SK-N-SH (cell line): ENCODE measurements at regions not wholly inside any gene's neighbourhood (a gene's known extent, or its start where the extent isn't known, plus 50 kb on each side); places are given as distances from the start of the nearest gene placed in this dataset.

Experiments
- CTCF ChIA-PET: fragments of 300-600, 350-600 bp; formaldehyde crosslinking; extraction: SDS; loops from one replicate; lab custom pipeline; 2021; lab: Yijun Ruan, JAX
- POLR2A ChIA-PET: fragments of 350-600 bp; sonication (Branson Sonifier 250); formaldehyde crosslinking; extraction: SDS; loops from one replicate; lab custom pipeline; 2020; ENCODE audit warnings: antibody characterized with exemption, inconsistent platforms; lab: Yijun Ruan, JAX
- DNase-seq: peaks from one replicate; pipeline ENCODE4 v3.0.0; 2012
- H2AFZ ChIP-seq: fragments of 200-600 bp; sonication (generic); 2 replicates; pipeline ENCODE4 v1.8.1; 2016; ENCODE audit warnings: antibody characterized with exemption, mild to moderate bottlenecking, low read depth
- H3F3A ChIP-seq: fragments of 200-600 bp; sonication (generic); replicated peaks from 2 replicates; pipeline ENCODE3; 2016; ENCODE audit warnings: antibody characterized with exemption, mild to moderate bottlenecking; ENCODE audit not compliant: insufficient read depth
- H3K27ac ChIP-seq, 2 experiments: fragments of 200-500 bp in 1 of 2; fragments of 200-600 bp in 1 of 2; sonication (Bioruptor generic) in 1 of 2; sonication (generic), shearing (Covaris generic) in 1 of 2; 2 replicates each; pipeline versions ENCODE4 v1.5.1 to v1.6.1; 2014 to 2016; ENCODE audit warnings: low read depth in 2 of 2, inconsistent platforms in 1 of 2, low read length in 1 of 2, mild to moderate bottlenecking in 1 of 2, mixed read lengths in 1 of 2
- H3K27me3 ChIP-seq: fragments of 200-600 bp; sonication (generic), shearing (Covaris generic); 2 replicates; pipeline ENCODE4 v1.6.1; 2016; ENCODE audit warnings: mixed run types; ENCODE audit not compliant: insufficient read depth
- H3K36me3 ChIP-seq, 2 experiments: fragments of 200-500 bp in 1 of 2; fragments of 200-600 bp in 1 of 2; sonication (Bioruptor generic) in 1 of 2; sonication (generic) in 1 of 2; replicated peaks in 1 of 2; 2 replicates each; pipeline versions ENCODE3 to v1.5.1; 2014 to 2016; ENCODE audit warnings: low read length in 1 of 2, mild to moderate bottlenecking in 1 of 2; ENCODE audit not compliant: insufficient read depth in 2 of 2, control insufficient read depth in 1 of 2
- H3K4me1 ChIP-seq, 2 experiments: fragments of 200-500 bp in 1 of 2; fragments of 200-600 bp in 1 of 2; sonication (Bioruptor generic) in 1 of 2; sonication (generic), shearing (Covaris generic) in 1 of 2; 2 replicates each; pipeline versions ENCODE4 v1.5.1 to v1.6.1; 2014 to 2016; ENCODE audit warnings: low read depth in 1 of 2, low read length in 1 of 2, mixed run types in 1 of 2; ENCODE audit not compliant: insufficient read depth in 2 of 2, control insufficient read depth in 1 of 2
- H3K4me2 ChIP-seq: fragments of 200-600 bp; sonication (generic), shearing (Covaris generic); 2 replicates; pipeline ENCODE4 v1.6.1; 2017; ENCODE audit warnings: mixed run types
- H3K4me3 ChIP-seq, 2 experiments: fragments of 200-500 bp in 1 of 2; fragments of 200-600 bp in 1 of 2; sonication (Bioruptor generic) in 1 of 2; sonication (generic), shearing (Covaris generic) in 1 of 2; 2 replicates each; pipeline versions ENCODE4 v1.5.1 to v1.8.1; 2014 to 2016; ENCODE audit warnings: low read depth in 2 of 2, inconsistent platforms in 1 of 2, low read length in 1 of 2, mild to moderate bottlenecking in 1 of 2, mixed read lengths in 1 of 2, moderate library complexity in 1 of 2
- H3K79me2 ChIP-seq: fragments of 200-600 bp; sonication (generic); 2 replicates; pipeline ENCODE4 v1.8.1; 2017; ENCODE audit warnings: mild to moderate bottlenecking; ENCODE audit not compliant: insufficient read depth
- H3K9ac ChIP-seq: fragments of 200-600 bp; sonication (generic); 2 replicates; pipeline ENCODE4 v1.6.1; 2017; ENCODE audit warnings: mixed run types
- H3K9me2 ChIP-seq: fragments of 200-600 bp; sonication (generic); 2 replicates; pipeline ENCODE4 v1.6.1; 2017; ENCODE audit warnings: mixed run types
- H3K9me3 ChIP-seq: fragments of 200-600 bp; sonication (generic); 2 replicates; pipeline ENCODE4 v1.6.1; 2017; ENCODE audit warnings: mixed run types, mild to moderate bottlenecking, moderate library complexity
- H4K20me1 ChIP-seq: fragments of 200-600 bp; sonication (generic); 2 replicates; pipeline ENCODE4 v1.6.1; 2017; ENCODE audit warnings: mild to moderate bottlenecking, mixed run types; ENCODE audit not compliant: insufficient read depth
- EP300 ChIP-seq, 2 experiments: IDR thresholded peaks; 2 replicates each; pipeline versions ENCODE4 v1.4.0 to v1.6.1; 2012; ENCODE audit warnings: borderline replicate concordance in 1 of 2, low read depth in 1 of 2, low read length in 1 of 2
- EZH2phosphoT487 ChIP-seq: fragments of 200-600 bp; sonication (generic); IDR thresholded peaks from 2 replicates; pipeline ENCODE4 v1.6.1; 2017; ENCODE audit warnings: low read depth, mixed run types, mild to moderate bottlenecking, antibody characterized with exemption, moderate library complexity, borderline replicate concordance
- FOSL2 ChIP-seq: IDR thresholded peaks from 2 replicates; pipeline ENCODE4 v1.4.0; 2012; ENCODE audit warnings: low read depth, mild to moderate bottlenecking, moderate library complexity, borderline replicate concordance
- FOXJ3 ChIP-seq: sonication (generic); formaldehyde crosslinking; IDR thresholded peaks from 2 replicates; pipeline ENCODE4 v1.5.1; 2020; ENCODE audit warnings: mild to moderate bottlenecking, missing genetic modification reagents
- IRF3 ChIP-seq: fragments of 150-350 bp; IDR thresholded peaks from 2 replicates; pipeline ENCODE4 v1.6.1; 2016; ENCODE audit warnings: mild to moderate bottlenecking, low read depth, low read length
- NRF1 ChIP-seq: IDR thresholded peaks from 2 replicates; pipeline ENCODE4 v1.6.1; 2012; ENCODE audit warnings: low read depth, mild to moderate bottlenecking, low read length
- PBX3 ChIP-seq: IDR thresholded peaks from 2 replicates; pipeline ENCODE4; 2012
- POLR2AphosphoS5 ChIP-seq: IDR thresholded peaks from 2 replicates; pipeline ENCODE4 v1.6.1; 2012; ENCODE audit warnings: low read depth, low read length
- RAD21 ChIP-seq: IDR thresholded peaks from 2 replicates; pipeline ENCODE4 v1.6.1; 2012; ENCODE audit warnings: mild to moderate bottlenecking, low read length
- REST ChIP-seq: IDR thresholded peaks from 2 replicates; pipeline ENCODE4 v1.6.1; 2012; ENCODE audit warnings: mild to moderate bottlenecking, low read depth, low read length, moderate library complexity
- RXRA ChIP-seq: IDR thresholded peaks from 2 replicates; pipeline ENCODE4 v1.4.0; 2012; ENCODE audit warnings: low read depth, mild to moderate bottlenecking, borderline replicate concordance
- SIN3A ChIP-seq: IDR thresholded peaks from 2 replicates; pipeline ENCODE4 v1.6.1; 2012; ENCODE audit warnings: low read depth, mild to moderate bottlenecking, low read length, moderate library complexity, borderline replicate concordance
- USF1 ChIP-seq: IDR thresholded peaks from 2 replicates; pipeline ENCODE4 v1.4.0; 2012; ENCODE audit warnings: low read depth, borderline replicate concordance
- USF2 ChIP-seq: fragments of 150-350 bp; IDR thresholded peaks from 2 replicates; pipeline ENCODE4 v1.6.1; 2017; ENCODE audit warnings: antibody characterized with exemption, low read length, low read depth, borderline replicate concordance
- ZBTB33 ChIP-seq: IDR thresholded peaks from 2 replicates; pipeline ENCODE4 v1.4.0; 2012; ENCODE audit warnings: low read depth, borderline replicate concordance
- WGBS: methylation state at CpG from one replicate; pipeline ENCODE4 v1.1.6; 2017; ENCODE audit warnings: low lambda C conversion rate; 5-methylcytosine and 5-hydroxymethylcytosine counted together

- H3K9me2 ChIP-seq, result no peaks in the 10 kb centered on the region
- H4K20me1 ChIP-seq, result no peaks in the 10 kb centered on the region
- H3F3A ChIP-seq, result no peaks in the 10 kb centered on the region
- H2AFZ ChIP-seq, result no peak overlapping the region
- H3K4me3 ChIP-seq, result no peak overlapping the region
- H3K79me2 ChIP-seq, result no peaks in the 10 kb centered on the region
- CTCF ChIA-PET, result no interaction called here
- no peak for DNase-seq
- H3K9ac ChIP-seq, result no peak overlapping the region
- WGBS, result 30% methylated on average over 6 of the region's 6 CpGs
- no peaks in the 10 kb centered on the region for H3K27me3 ChIP-seq
- no peaks in the 10 kb centered on the region for H3K36me3 ChIP-seq
- H3K27ac ChIP-seq, result no peak overlapping the region
- no peak for TF ChIP-seq ZBTB33
- no peak for TF ChIP-seq USF1
- TF ChIP-seq IRF3, result no peak
- TF ChIP-seq EZH2phosphoT487, result no peak
- no peak for TF ChIP-seq NRF1
- no peak for TF ChIP-seq POLR2AphosphoS5
- TF ChIP-seq PBX3, result no peak
- no peak for TF ChIP-seq FOXJ3 (CRISPR knock-in tag)
- no peak for TF ChIP-seq SIN3A
- no peak for TF ChIP-seq USF2
- no peak for TF ChIP-seq RAD21
- no peak for TF ChIP-seq EP300 (IDR thresholded peaks at IDR 0.05; ENCODE audit: borderline replicate concordance in 1 of 2, low read depth in 1 of 2, low read length in 1 of 2)
- no peak for TF ChIP-seq FOSL2
- no peak for TF ChIP-seq REST
- TF ChIP-seq RXRA, result no peak
- TF ChIP-seq, all 33 proteins: peak for 0
- H3K9me3 ChIP-seq, result no peaks in the 10 kb centered on the region
- POLR2A ChIA-PET, result no interaction called here
- no peaks in the 10 kb centered on the region for H3K4me1 ChIP-seq
- no peak overlapping the region for H3K4me2 ChIP-seq
Observed at GRCh38 chr11:131099013-131099412, 182.7 kb upstream of the SNX19 start.
